H1 (cell line): ENCODE measurements at regions not wholly inside any gene's neighbourhood (a gene's known extent, or its start where the extent isn't known, plus 50 kb on each side); places are given as distances from the start of the nearest gene placed in this dataset.

ENCODE experiments used
- CTCF ChIA-PET: fragments of 300-600 bp; sonication (Branson Sonifier 250); formaldehyde crosslinking; loops from one replicate; lab custom pipeline; 2021; ENCODE audit not compliant: partially characterized antibody; lab: Charles Lee
- POLR2A ChIA-PET: fragments of 300-600 bp; sonication (Branson Sonifier 250); formaldehyde crosslinking; loops from one replicate; lab custom pipeline; 2021; ENCODE audit warnings: inconsistent platforms; ENCODE audit not compliant: partially characterized antibody; lab: Charles Lee
- DNase-seq, 2 experiments: peaks; one replicate each; pipeline versions ENCODE4 v3.0.0 to v3.0.0-alpha.2; 2010 to 2022; ENCODE audit warnings: low spot score in 2 of 2, low read depth in 1 of 2, mixed read lengths in 1 of 2
- FAIRE-seq: peaks from 2 replicates; lab custom pipeline; 2011; peaks lifted over from hg19 to GRCh38; lab: Jason Lieb, UNC
- H2AFZ ChIP-seq: 2 replicates; pipeline ENCODE4 v1.8.1; 2012; ENCODE audit warnings: low read length, inconsistent platforms
- H2AK5ac ChIP-seq: 2 replicates; pipeline ENCODE4 v1.6.1; 2013; ENCODE audit warnings: low read depth, low read length
- H2BK120ac ChIP-seq: replicated peaks from 2 replicates; pipeline ENCODE3; 2013; ENCODE audit warnings: low read depth, low read length, inconsistent platforms
- H2BK12ac ChIP-seq: 2 replicates; pipeline ENCODE4 v1.6.1; 2013; ENCODE audit warnings: low read depth, low read length
- H2BK15ac ChIP-seq: 2 replicates; pipeline ENCODE4 v1.6.1; 2013; ENCODE audit warnings: low read length
- H2BK20ac ChIP-seq: 2 replicates; pipeline ENCODE4 v1.6.1; 2013; ENCODE audit warnings: low read length
- H2BK5ac ChIP-seq: 2 replicates; pipeline ENCODE4 v1.6.1; 2013; ENCODE audit warnings: low read depth, low read length
- H3K14ac ChIP-seq: 2 replicates; pipeline ENCODE4 v1.6.1; 2013; ENCODE audit warnings: inconsistent platforms; ENCODE audit not compliant: insufficient read length
- H3K18ac ChIP-seq: 2 replicates; pipeline ENCODE4 v1.6.1; 2013; ENCODE audit warnings: low read length; ENCODE audit errors: extremely low read depth
- H3K23ac ChIP-seq: 2 replicates; pipeline ENCODE4 v1.6.1; 2013; ENCODE audit warnings: inconsistent platforms; ENCODE audit not compliant: insufficient read length
- H3K23me2 ChIP-seq: 2 replicates; pipeline ENCODE4 v1.6.1; 2013; ENCODE audit warnings: low read depth, low read length
- H3K27ac ChIP-seq: 2 replicates; pipeline ENCODE4 v1.6.1; 2011; ENCODE audit warnings: low read depth, low read length, inconsistent platforms
- H3K27me3 ChIP-seq, 4 experiments: replicated peaks in 1 of 4; 1 replicate in 1 of 4; 2 replicates in 3 of 4; pipeline versions ENCODE4 v1.6.1 to v1.8.1; 2011 to 2013; ENCODE audit warnings: low read length in 3 of 4, mild to moderate bottlenecking in 3 of 4, inconsistent platforms in 2 of 4, mixed read lengths in 2 of 4, moderate library complexity in 1 of 4; ENCODE audit not compliant: control insufficient read depth in 3 of 4, insufficient read depth in 3 of 4; ENCODE audit errors: extremely low read depth in 1 of 4
- H3K36me3 ChIP-seq, 4 experiments: 2 replicates each; pipeline versions ENCODE4 v1.6.1 to v1.8.1; 2011 to 2013; ENCODE audit warnings: mild to moderate bottlenecking in 4 of 4, low read length in 3 of 4, moderate library complexity in 2 of 4, control low read depth in 1 of 4, inconsistent platforms in 1 of 4; ENCODE audit not compliant: insufficient read depth in 4 of 4, control insufficient read depth in 2 of 4
- H3K4ac ChIP-seq: replicated peaks from 2 replicates; pipeline ENCODE3; 2013; ENCODE audit warnings: low read length, low read depth, mixed read lengths, inconsistent platforms; ENCODE audit not compliant: insufficient read length
- H3K4me1 ChIP-seq, 4 experiments: replicated peaks in 1 of 4; 1 replicate in 1 of 4; 2 replicates in 3 of 4; pipeline versions ENCODE4 v1.6.1 to v1.8.1; 2011 to 2013; ENCODE audit warnings: low read length in 3 of 4, inconsistent platforms in 2 of 4, mixed read lengths in 1 of 4; ENCODE audit not compliant: insufficient read depth in 4 of 4, control insufficient read depth in 3 of 4
- H3K4me2 ChIP-seq, 2 experiments: 2 replicates each; pipeline versions ENCODE4 v1.6.1 to v1.8.1; 2011 to 2013; ENCODE audit warnings: low read depth in 2 of 2, low read length in 2 of 2, control low read depth in 1 of 2, inconsistent platforms in 1 of 2, mild to moderate bottlenecking in 1 of 2; ENCODE audit not compliant: insufficient read depth in 1 of 2
- H3K4me3 ChIP-seq, 4 experiments: fragments of 200-600, 300-600 bp in 1 of 4; sonication (generic), shearing (Covaris generic), sonication (Bioruptor Twin) in 1 of 4; 2 replicates each; pipeline versions ENCODE4 v1.5.1 to v1.8.1; 2011 to 2016; ENCODE audit warnings: low read length in 4 of 4, low read depth in 3 of 4, control low read depth in 2 of 4, inconsistent platforms in 2 of 4, mild to moderate bottlenecking in 2 of 4, mixed read lengths in 1 of 4, moderate library complexity in 1 of 4; ENCODE audit not compliant: insufficient read depth in 2 of 4; ENCODE audit errors: extremely low read depth in 1 of 4
- H3K56ac ChIP-seq: replicated peaks from 2 replicates; pipeline ENCODE3; 2013; ENCODE audit warnings: low read depth, mild to moderate bottlenecking, mixed read lengths, low read length, inconsistent platforms; ENCODE audit not compliant: insufficient read length
- H3K79me1 ChIP-seq: 2 replicates; pipeline ENCODE4 v1.6.1; 2013; ENCODE audit warnings: low read depth, low read length, control low read depth
- H3K79me2 ChIP-seq, 2 experiments: 2 replicates each; pipeline versions ENCODE4 v1.6.1 to v1.8.1; 2012 to 2013; ENCODE audit warnings: low read length in 2 of 2, mild to moderate bottlenecking in 2 of 2, inconsistent platforms in 1 of 2; ENCODE audit not compliant: insufficient read depth in 2 of 2, control insufficient read depth in 1 of 2
- H3K9ac ChIP-seq, 4 experiments: replicated peaks in 1 of 4; 1 replicate in 1 of 4; 2 replicates in 3 of 4; pipeline versions ENCODE4 v1.6.1 to v1.8.1; 2011 to 2013; ENCODE audit warnings: low read depth in 3 of 4, low read length in 3 of 4, control low read depth in 2 of 4, mild to moderate bottlenecking in 2 of 4, moderate library complexity in 2 of 4, inconsistent platforms in 1 of 4; ENCODE audit errors: extremely low read depth in 1 of 4
- H3K9me3 ChIP-seq, 2 experiments: 2 replicates each; pipeline versions ENCODE4 v1.6.1 to v1.8.1; 2012 to 2013; ENCODE audit warnings: mild to moderate bottlenecking in 2 of 2, moderate library complexity in 2 of 2, control low read depth in 1 of 2, inconsistent platforms in 1 of 2, low read depth in 1 of 2, low read length in 1 of 2, mixed read lengths in 1 of 2; ENCODE audit not compliant: insufficient read depth in 2 of 2
- H4K20me1 ChIP-seq, 2 experiments: replicated peaks in 1 of 2; 2 replicates each; pipeline versions ENCODE3 to v1.8.1; 2011 to 2013; ENCODE audit warnings: inconsistent platforms in 2 of 2, low read length in 2 of 2, mild to moderate bottlenecking in 1 of 2; ENCODE audit not compliant: insufficient read depth in 2 of 2, control insufficient read depth in 1 of 2
- H4K5ac ChIP-seq: 2 replicates; pipeline ENCODE4 v1.6.1; 2013; ENCODE audit warnings: low read length, low read depth, mixed read lengths, inconsistent platforms; ENCODE audit not compliant: insufficient read length
- H4K8ac ChIP-seq: 2 replicates; pipeline ENCODE4 v1.8.0; 2013; ENCODE audit warnings: mild to moderate bottlenecking, moderate library complexity, low read length, inconsistent platforms; ENCODE audit not compliant: insufficient read depth; ENCODE audit errors: extremely low read depth
- H4K91ac ChIP-seq: replicated peaks from 2 replicates; pipeline ENCODE3; 2013; ENCODE audit warnings: low read length, mixed read lengths, inconsistent platforms; ENCODE audit not compliant: insufficient read length
- BACH1 ChIP-seq: IDR thresholded peaks from 2 replicates; pipeline ENCODE4 v1.6.1; 2012; ENCODE audit warnings: low read length, improper control_type of control experiment
- CBX8 ChIP-seq: fragments of 300-800, 300-1000 bp; sonication (generic); IDR thresholded peaks from 2 replicates; pipeline ENCODE4 v1.7.1; 2016; ENCODE audit warnings: low read depth, low read length, borderline replicate concordance
- CHD1 ChIP-seq: IDR thresholded peaks from 2 replicates; pipeline ENCODE4 v1.6.1; 2012; ENCODE audit warnings: low read depth, low read length, improper control_type of control experiment
- CHD2 ChIP-seq: IDR thresholded peaks from 2 replicates; pipeline ENCODE4 v1.6.1; 2012; ENCODE audit warnings: low read length, improper control_type of control experiment
- FOSL1 ChIP-seq: IDR thresholded peaks from 2 replicates; pipeline ENCODE4 v1.6.1; 2011; ENCODE audit warnings: mild to moderate bottlenecking, low read depth, low read length, moderate library complexity; ENCODE audit not compliant: insufficient read depth
- JUND ChIP-seq: IDR thresholded peaks from 2 replicates; pipeline ENCODE4 v1.6.1; 2011; ENCODE audit warnings: mild to moderate bottlenecking, improper control_type of control experiment, low read length
- POLR2A ChIP-seq, 2 experiments: IDR thresholded peaks; 1 replicate in 1 of 2; 2 replicates in 1 of 2; pipeline ENCODE4 v1.6.1; 2011; ENCODE audit warnings: low read depth in 2 of 2, low read length in 2 of 2, mild to moderate bottlenecking in 2 of 2; ENCODE audit errors: control extremely low read depth in 1 of 2
- RBBP5 ChIP-seq: IDR thresholded peaks from 2 replicates; pipeline ENCODE4 v1.7.1; 2012; ENCODE audit warnings: low read depth, mild to moderate bottlenecking, inconsistent platforms, low read length, moderate library complexity, borderline replicate concordance
- SIN3A ChIP-seq, 2 experiments: IDR thresholded peaks in 1 of 2; conservative IDR thresholded peaks in 1 of 2; 2 replicates each; pipeline ENCODE4 v1.6.1; 2011 to 2012; ENCODE audit warnings: low read length in 2 of 2, improper control_type of control experiment in 1 of 2, low read depth in 1 of 2, mild to moderate bottlenecking in 1 of 2
- SP1 ChIP-seq: IDR thresholded peaks from 2 replicates; pipeline ENCODE4 v1.6.1; 2011; ENCODE audit warnings: low read depth, low read length
- SP4 ChIP-seq: IDR thresholded peaks from 2 replicates; pipeline ENCODE4 v1.6.1; 2012; ENCODE audit warnings: low read length, inconsistent platforms
- TCF12 ChIP-seq: IDR thresholded peaks from 2 replicates; pipeline ENCODE4 v1.6.1; 2011; ENCODE audit warnings: low read depth, mild to moderate bottlenecking, low read length
- TEAD4 ChIP-seq: IDR thresholded peaks from 2 replicates; pipeline ENCODE4 v1.6.1; 2012; ENCODE audit warnings: low read depth, low read length, inconsistent platforms, mixed read lengths
- WGBS, 2 experiments: shearing (Covaris generic) in 1 of 2; methylation state at CpG; one replicate each; pipeline versions ENCODE4 v1.1.6 to v1.1.7; 2013 to 2015; ENCODE audit warnings: low lambda C conversion rate in 2 of 2, mixed read lengths in 2 of 2, inconsistent platforms in 1 of 2, low coverage in 1 of 2, missing lambda C conversion rate in 1 of 2; ENCODE audit not compliant: insufficient replicate concordance in 2 of 2, insufficient coverage in 1 of 2, insufficient read length in 1 of 2; ENCODE audit errors: extremely low coverage in 1 of 2, missing lambda C conversion rate in 1 of 2; 5-methylcytosine and 5-hydroxymethylcytosine counted together
- TF ChIP-seq, protein P1 (sequence below): IDR thresholded peaks from 2 replicates; pipeline ENCODE4 v1.6.1; 2011; ENCODE audit warnings: low read length, improper control_type of control experiment

DNA sequence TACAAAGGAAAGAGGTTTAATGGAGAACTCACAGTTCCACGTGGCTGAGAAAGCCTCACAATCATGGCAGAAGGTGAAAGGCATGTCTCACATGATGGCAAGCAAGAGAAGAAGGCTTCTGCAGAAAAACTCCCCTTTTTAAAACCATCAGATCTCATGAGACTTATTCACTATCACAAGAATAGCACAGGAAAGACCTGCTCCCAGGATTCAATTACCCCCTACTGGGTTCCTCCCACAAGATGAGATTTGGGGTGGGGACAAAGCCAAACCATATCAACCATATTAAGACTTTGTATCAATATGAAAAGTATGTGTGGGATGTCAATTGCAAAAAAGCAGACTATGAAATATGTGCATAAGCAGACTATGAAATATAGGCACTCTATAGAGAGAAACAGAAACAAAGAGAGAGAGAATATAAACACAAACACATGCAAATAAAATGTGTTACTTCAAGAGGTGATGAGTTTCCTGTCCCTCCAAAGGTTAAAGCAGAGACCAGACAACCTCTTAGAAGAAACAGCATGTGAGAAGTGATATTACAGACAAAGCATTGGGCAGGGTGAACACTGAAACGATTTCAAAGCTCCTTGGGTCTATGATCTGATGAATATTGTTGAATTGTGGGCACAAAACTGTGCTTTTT is 151.2 kb upstream of the KRR1 start:
- no peaks in the 10 kb centered on the region for H3K27me3 ChIP-seq
- H3K23me2 ChIP-seq = no peaks in the 10 kb centered on the region
- H2AK5ac ChIP-seq = no peak overlapping the region
- H3K4me3 ChIP-seq = no peak overlapping the region
- DNase-seq = no peak
- 77% methylated on average over 2 of the region's 2 CpGs; no CpG with 5 or more reads in 1 of the 2 experiments for WGBS, 2 experiments
- H4K5ac ChIP-seq = no peak overlapping the region
- no peaks in the 10 kb centered on the region for H3K79me1 ChIP-seq
- no peak overlapping the region for H3K27ac ChIP-seq
- ChIA-PET POLR2A (no interaction called here), CTCF (no interaction called here)
- no peak for FAIRE-seq
- H3K36me3 ChIP-seq = no peaks in the 10 kb centered on the region
- no peak overlapping the region for H3K4ac ChIP-seq
- H2AFZ ChIP-seq = no peak overlapping the region
- H3K79me2 ChIP-seq = no peaks in the 10 kb centered on the region
- H3K23ac ChIP-seq = no peak overlapping the region
- H4K91ac ChIP-seq = no peak overlapping the region
- H3K4me1 ChIP-seq = peaks cover 0 to 5% (median 0%) of the 10 kb centered on the region in 4 experiments; a peak in 1 of 7 replicates
- H3K4me2 ChIP-seq = no peak overlapping the region
- no peak for TF ChIP-seq CHD1
- no peak for TF ChIP-seq SP4
- no peak for TF ChIP-seq SP1
- no peak for TF ChIP-seq SIN3A (conservative IDR thresholded peaks at IDR 0.05 in 1 of 2, IDR thresholded peaks at IDR 0.05 in 1 of 2; ENCODE audit: low read depth in 1 of 2, low read length in 2 of 2)
- TF ChIP-seq JUND = no peak
- TF ChIP-seq TEAD4 = no peak
- TF ChIP-seq CBX8 = no peak
- TF ChIP-seq RBBP5 = no peak
- TF ChIP-seq, protein P1, sequence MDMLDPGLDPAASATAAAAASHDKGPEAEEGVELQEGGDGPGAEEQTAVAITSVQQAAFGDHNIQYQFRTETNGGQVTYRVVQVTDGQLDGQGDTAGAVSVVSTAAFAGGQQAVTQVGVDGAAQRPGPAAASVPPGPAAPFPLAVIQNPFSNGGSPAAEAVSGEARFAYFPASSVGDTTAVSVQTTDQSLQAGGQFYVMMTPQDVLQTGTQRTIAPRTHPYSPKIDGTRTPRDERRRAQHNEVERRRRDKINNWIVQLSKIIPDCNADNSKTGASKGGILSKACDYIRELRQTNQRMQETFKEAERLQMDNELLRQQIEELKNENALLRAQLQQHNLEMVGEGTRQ = no peak
- TF ChIP-seq POLR2A (IDR thresholded peaks at IDR 0.05; ENCODE audit: control extremely low read depth in 1 of 2, low read depth in 2 of 2, low read length in 2 of 2) = no peak
- TF ChIP-seq BACH1 = no peak
- TF ChIP-seq CHD2 = no peak
- no peak for TF ChIP-seq TCF12
- TF ChIP-seq FOSL1 = no peak
- H3K18ac ChIP-seq = no peak overlapping the region
- no peak overlapping the region for H2BK20ac ChIP-seq
- H2BK120ac ChIP-seq = no peak overlapping the region
- no peak overlapping the region for H2BK5ac ChIP-seq
- H4K20me1 ChIP-seq = no peaks in the 10 kb centered on the region
- no peak overlapping the region for H3K56ac ChIP-seq
- no peak overlapping the region for H2BK15ac ChIP-seq
- no peak overlapping the region for H3K9ac ChIP-seq
- no peaks in the 10 kb centered on the region for H3K9me3 ChIP-seq
- H3K14ac ChIP-seq = no peak overlapping the region
- no peak overlapping the region for H2BK12ac ChIP-seq
- H4K8ac ChIP-seq = no peak overlapping the region
